SK-N-SH treated with all-trans-retinoic acid at 6 μM for 48 hours (cell line): ENCODE measurements at regions not wholly inside any gene's neighbourhood (a gene's known extent, or its start where the extent isn't known, plus 50 kb on each side); places are given as distances from the start of the nearest gene placed in this dataset.

Experiments used
- ARNTL ChIP-seq: fragments of 450-650 bp; formaldehyde crosslinking; IDR thresholded peaks from 2 replicates; pipeline ENCODE4 v1.5.0; 2020; ENCODE audit warnings: low read depth, mild to moderate bottlenecking, moderate library complexity, borderline replicate concordance
- BACH2 ChIP-seq: fragments of 250-450 bp; sonication (Bioruptor Pico); IDR thresholded peaks from 2 replicates; pipeline ENCODE4 v1.9.0; 2021; ENCODE audit warnings: mild to moderate bottlenecking, borderline replicate concordance
- CREB5 ChIP-seq: fragments of 250-450 bp; sonication (Bioruptor Pico); IDR thresholded peaks from 2 replicates; pipeline ENCODE4 v1.5.1; 2020; ENCODE audit warnings: low read depth, mild to moderate bottlenecking, moderate library complexity
- CSDC2 ChIP-seq: fragments of 250-450 bp; sonication (Bioruptor Pico); IDR thresholded peaks from 2 replicates; pipeline ENCODE4 v1.5.0; 2020; ENCODE audit warnings: mild to moderate bottlenecking, moderate library complexity
- ESRRG ChIP-seq: fragments of 250-450 bp; sonication (Bioruptor Pico); IDR thresholded peaks from 2 replicates; pipeline ENCODE4 v1.6.1; 2021; ENCODE audit warnings: mild to moderate bottlenecking
- RARB ChIP-seq: fragments of 250-450 bp; sonication (Bioruptor Pico); IDR thresholded peaks from 2 replicates; pipeline ENCODE4 v1.8.0; 2021; ENCODE audit warnings: mild to moderate bottlenecking, moderate library complexity
- SNAI2 ChIP-seq: fragments of 250-450 bp; sonication (Bioruptor Pico); IDR thresholded peaks from 2 replicates; pipeline ENCODE4 v1.5.0; 2020; ENCODE audit warnings: mild to moderate bottlenecking, moderate library complexity
- ZC3H10 ChIP-seq: fragments of 250-450 bp; sonication (Bioruptor Pico); IDR thresholded peaks from 2 replicates; pipeline ENCODE4 v1.5.1; 2021; ENCODE audit warnings: mild to moderate bottlenecking, moderate library complexity
- ZFP3 ChIP-seq: fragments of 250-450 bp; sonication (Bioruptor Pico); IDR thresholded peaks from 2 replicates; pipeline ENCODE4 v1.5.0; 2020; ENCODE audit warnings: mild to moderate bottlenecking, moderate library complexity
- ZFP30 ChIP-seq: fragments of 450-650 bp; formaldehyde crosslinking; IDR thresholded peaks from 2 replicates; pipeline ENCODE4 v1.5.0; 2022; ENCODE audit warnings: mild to moderate bottlenecking, moderate library complexity
- ZNF565 ChIP-seq: fragments of 450-650 bp; formaldehyde crosslinking; conservative IDR thresholded peaks from 2 replicates; pipeline ENCODE4 v1.5.0; 2020; ENCODE audit warnings: low read depth, mild to moderate bottlenecking, moderate library complexity
- ZNF70 ChIP-seq: fragments of 450-650 bp; formaldehyde crosslinking; IDR thresholded peaks from 2 replicates; pipeline ENCODE4 v1.5.0; 2020; ENCODE audit warnings: mild to moderate bottlenecking, moderate library complexity
- ZNF8 ChIP-seq: fragments of 450-650 bp; formaldehyde crosslinking; IDR thresholded peaks from 2 replicates; pipeline ENCODE4 v1.5.0; 2020; ENCODE audit warnings: mild to moderate bottlenecking, moderate library complexity
- TF ChIP-seq, protein P1 (sequence below): fragments of 250-450 bp; sonication (Bioruptor Pico); IDR thresholded peaks from 2 replicates; pipeline ENCODE4 v1.8.0; 2020; ENCODE audit warnings: mild to moderate bottlenecking, moderate library complexity, borderline replicate concordance

DNA sequence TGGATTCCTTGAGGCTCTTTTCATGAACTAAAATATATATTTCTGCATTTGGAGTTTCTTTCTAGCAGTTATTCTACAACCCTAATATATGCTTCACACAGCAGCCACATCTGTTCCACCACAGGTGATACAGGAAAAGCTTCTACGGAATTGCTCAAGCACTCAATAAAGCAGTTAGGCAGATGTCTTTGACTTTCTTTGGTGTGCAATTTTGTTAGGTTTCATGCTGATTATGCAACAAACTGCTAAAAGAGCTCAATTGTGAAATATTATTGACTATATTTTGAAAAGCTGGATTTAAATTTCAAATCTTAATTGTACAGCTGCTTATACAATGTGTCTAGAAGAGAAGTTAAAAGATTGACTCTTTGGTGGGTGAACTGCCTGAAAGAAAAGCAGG is 1055.6 kb upstream of the FBXO33 start:
- no peak for TF ChIP-seq RARB (CRISPR knock-in tag)
- no peak for TF ChIP-seq ZFP30 (CRISPR knock-in tag)
- no peak for TF ChIP-seq CSDC2
- no peak for TF ChIP-seq ZNF565 (CRISPR knock-in tag)
- no peak for TF ChIP-seq ARNTL
- no peak for TF ChIP-seq ZNF8 (CRISPR knock-in tag)
- no peak for TF ChIP-seq ZNF70 (CRISPR knock-in tag)
- TF ChIP-seq, protein P1, sequence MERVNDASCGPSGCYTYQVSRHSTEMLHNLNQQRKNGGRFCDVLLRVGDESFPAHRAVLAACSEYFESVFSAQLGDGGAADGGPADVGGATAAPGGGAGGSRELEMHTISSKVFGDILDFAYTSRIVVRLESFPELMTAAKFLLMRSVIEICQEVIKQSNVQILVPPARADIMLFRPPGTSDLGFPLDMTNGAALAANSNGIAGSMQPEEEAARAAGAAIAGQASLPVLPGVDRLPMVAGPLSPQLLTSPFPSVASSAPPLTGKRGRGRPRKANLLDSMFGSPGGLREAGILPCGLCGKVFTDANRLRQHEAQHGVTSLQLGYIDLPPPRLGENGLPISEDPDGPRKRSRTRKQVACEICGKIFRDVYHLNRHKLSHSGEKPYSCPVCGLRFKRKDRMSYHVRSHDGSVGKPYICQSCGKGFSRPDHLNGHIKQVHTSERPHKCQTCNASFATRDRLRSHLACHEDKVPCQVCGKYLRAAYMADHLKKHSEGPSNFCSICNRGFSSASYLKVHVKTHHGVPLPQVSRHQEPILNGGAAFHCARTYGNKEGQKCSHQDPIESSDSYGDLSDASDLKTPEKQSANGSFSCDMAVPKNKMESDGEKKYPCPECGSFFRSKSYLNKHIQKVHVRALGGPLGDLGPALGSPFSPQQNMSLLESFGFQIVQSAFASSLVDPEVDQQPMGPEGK (CRISPR knock-in tag), result no peak
- no peak for TF ChIP-seq CREB5
- no peak for TF ChIP-seq ZC3H10
- TF ChIP-seq ZFP3 (CRISPR knock-in tag), result no peak
- no peak for TF ChIP-seq BACH2 (CRISPR knock-in tag)
- TF ChIP-seq ESRRG, result no peak
- no peak for TF ChIP-seq SNAI2 (CRISPR knock-in tag)
